Activated naive CD4-positive, alpha-beta T cell treated with Interleukin-2 at 50 U/mL for 16 hours (primary cell): ENCODE measurements at regions not wholly inside any gene's neighbourhood (a gene's known extent, or its start where the extent isn't known, plus 50 kb on each side); places are given as distances from the start of the nearest gene placed in this dataset.
"Not testable (repeated sequence)": the region's sequence is repeated elsewhere in the genome, so short reads cannot be mapped to it uniquely, and the experiment has no call there.

ENCODE experiments used
- DNase-seq: peaks from one replicate; pipeline ENCODE4 v3.0.0-alpha.2; 2020

DNA sequence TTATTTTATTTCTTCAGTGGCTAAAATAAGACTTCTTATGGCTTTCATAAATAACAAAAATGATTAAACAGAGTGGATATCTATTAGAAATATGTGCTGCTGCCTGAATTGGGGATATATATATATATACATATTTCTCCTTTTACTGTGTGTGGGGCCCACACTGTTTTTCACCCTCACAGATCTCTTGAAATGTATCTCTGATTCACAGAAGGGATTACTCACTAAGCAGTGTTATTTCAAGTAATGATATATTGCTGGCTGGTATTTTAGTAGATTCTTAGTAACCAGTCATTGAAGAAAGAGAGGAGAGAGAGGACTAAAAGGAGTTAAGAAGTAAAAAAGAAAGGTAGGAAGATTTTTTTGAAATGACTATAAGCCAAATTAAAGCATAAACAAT, 308.6 kb upstream of the NRP1 start:
- no peak for DNase-seq

DNA sequence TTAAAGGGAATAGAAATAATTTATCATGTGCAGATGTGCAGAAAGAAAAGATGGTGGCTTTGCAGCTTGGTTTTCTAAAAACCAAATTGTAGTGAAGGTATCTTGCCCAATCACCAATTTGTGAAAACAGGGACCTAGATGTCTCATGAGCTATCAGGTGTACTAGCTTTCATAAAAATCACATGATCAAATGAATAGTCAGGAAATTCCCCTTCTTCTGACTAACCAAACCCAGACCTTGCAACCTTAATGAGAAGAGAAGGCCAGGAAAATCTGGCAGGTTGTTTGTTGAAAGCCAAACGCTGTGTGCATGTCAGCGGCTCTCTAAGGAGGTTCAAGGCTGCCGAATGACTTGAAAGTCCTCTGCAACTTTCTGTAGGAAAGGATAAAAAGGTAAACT, 304.4 kb upstream of the NRP1 start:
- DNase-seq: no peak

DNA sequence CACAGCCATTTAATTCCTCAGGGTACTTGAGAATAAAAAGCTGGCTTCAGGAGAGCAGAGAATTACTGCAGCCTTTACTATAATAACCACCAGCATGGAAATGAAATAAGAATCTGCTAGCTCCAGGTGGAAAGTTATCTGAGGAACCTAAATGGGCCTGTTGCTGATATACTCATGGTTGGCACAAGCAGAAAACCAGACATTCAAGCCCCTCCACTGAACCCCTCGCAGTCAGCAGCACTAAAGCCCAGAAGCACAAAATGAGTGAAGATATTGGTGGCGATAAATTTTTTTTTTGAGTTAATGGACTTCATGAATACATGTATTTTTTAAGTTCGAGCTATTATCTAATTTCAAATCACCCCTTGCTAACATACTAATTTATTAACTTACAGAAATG, 303.9 kb upstream of the NRP1 start:
- DNase-seq: no peak

DNA sequence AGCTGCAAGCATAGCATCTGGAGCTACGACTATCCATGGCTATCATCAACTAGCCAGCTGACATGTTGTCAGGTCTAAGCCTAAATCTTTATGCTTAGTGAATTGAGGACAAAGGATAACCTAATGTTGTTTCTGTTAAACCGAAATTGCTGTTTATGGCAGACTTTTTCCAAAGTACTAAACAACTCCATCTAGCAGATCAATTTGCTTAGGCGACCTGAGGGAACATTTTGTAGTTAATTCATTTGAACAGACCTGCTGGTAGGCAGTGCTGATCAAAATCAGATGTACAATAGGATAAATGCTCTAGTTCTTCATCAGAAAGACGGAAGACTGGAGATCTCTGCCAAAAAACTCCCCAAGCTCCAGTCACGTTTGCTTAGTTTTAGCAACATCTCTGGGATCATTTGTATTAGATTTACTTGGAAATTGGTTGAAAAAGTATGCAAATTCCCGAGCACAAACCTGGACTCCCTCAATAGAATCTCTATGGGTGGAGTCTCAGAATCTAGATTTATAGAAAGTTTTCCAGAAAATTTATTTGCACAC, 301.6 kb upstream of the NRP1 start:
- no peak for DNase-seq

DNA sequence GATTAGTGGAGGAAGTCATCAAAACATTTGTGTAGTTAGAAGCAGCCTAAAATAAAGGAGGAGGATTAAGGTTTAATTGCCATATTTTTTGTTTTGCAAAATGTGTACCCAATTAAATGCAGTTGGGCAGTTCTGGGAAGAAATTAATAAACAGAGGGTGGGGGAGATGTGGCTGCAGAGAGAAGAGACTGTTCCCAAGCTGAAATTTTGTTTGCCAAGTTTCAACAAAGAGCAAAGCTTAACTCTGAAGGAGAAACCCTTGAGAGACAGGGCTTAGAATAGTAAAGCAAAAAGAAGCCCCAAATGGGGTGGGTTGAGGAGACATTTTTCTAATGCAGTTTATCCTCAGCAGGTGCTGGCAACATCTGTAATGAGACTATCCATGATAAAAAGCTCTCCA, 298.0 kb upstream of the NRP1 start:
- DNase-seq: no peak

DNA sequence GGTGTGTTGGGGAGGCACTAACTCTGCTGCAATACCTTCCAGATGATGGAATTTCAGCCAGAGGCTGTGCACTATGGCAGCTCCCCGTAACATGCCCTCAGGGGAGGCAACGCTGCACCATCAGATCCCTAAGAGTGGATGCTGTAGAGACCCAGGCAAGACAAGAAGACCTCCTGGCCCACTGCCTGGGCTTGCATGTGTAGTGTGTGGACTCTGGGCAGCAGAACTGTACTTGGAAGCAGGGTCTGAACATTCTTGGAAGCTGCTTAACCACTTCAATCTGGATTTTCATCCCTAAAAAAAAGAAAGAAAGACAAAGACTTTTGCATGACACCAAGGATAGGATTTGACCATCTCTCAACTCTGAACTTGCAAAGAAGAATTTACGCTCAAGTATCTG, 297.5 kb upstream of the NRP1 start:
- DNase-seq: no peak

DNA sequence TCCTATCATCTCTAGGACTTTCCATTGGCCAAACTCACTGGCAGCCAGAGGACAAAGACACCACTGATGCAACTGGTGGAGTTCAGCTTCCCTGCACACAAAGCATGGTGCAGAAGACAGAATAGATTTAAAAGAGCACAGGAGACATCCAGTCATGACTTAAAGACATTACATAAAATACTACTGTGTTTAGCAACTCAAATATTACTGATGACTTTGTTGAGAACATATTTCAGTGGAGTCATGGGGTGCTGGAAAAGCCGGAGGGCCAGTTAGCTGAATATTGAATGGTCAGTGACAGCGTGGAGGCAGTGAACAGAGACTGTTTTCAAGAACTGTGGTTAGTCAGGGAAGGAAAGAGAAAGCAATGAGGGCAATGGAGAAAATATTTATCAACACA, 296.3 kb upstream of the NRP1 start:
- no peak for DNase-seq

DNA sequence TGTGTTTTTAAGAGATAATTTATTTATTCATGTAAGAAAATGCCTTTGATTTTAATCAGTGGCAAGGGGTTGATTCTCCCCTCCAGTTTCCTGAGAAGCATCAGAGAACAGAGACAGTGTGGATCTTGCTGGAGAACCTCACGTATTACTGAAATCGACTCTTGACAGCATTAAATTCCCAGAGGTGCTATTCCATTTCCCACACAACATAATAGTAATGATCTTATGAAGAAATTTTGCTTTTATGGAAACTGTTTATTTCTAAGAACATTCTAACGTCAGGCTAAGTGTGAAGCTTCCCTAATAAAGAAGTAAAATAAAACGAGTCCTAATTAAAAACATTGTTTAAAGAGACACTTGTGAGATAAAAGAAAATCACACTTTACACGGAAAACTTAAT, 293.1 kb upstream of the NRP1 start:
- DNase-seq: no peak

DNA sequence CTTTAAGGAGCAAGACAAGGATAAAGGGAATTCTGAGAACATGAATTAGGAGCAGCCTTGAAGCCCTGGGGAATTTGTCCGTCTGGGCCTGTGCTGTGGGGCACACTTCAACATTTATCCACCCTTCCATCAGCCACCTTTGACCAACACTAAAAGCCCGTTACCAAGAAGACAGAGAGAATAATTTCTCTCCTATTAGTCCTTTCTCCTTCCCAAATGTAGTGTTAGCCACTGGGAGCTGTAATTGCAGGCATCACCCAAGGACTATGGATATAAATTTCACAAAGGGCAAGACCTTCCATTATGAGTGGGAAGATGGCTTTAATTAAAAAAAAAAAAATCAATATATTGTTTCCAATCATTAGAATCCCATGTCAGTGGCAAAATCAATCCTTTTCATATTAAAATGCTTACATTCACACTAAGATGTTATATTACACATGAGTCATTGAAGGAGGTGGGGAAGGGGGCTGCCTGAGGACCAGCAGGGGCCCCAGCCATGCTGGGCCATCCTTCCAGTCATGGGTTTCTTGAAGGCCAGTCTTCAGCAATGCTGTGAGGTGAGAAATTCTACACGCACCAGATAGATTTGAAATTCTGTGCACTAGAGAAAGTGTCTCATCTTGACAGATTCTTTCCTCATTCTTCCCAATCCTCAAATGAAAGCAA, 292.5 kb upstream of the NRP1 start:
- no peak for DNase-seq

DNA sequence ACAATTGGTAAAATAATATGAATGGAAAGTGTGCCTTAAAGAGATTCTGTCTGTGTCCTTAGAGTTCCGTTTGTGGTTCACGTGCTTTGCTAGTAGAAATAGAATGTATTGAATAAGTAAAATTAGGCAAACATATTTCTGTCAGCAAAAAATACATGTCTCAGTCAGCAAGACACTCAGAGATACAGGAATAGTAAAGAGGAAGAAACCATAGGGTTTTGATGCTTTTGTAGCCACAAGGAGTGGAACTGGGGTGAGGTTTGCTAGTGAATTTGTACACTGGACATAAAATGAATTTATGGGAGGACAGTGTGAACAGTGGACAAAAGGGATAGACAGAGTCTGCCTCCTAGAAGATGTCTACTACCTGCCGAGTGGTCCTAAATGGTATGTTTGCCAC, 289.2 kb upstream of the NRP1 start:
- DNase-seq: no peak

DNA sequence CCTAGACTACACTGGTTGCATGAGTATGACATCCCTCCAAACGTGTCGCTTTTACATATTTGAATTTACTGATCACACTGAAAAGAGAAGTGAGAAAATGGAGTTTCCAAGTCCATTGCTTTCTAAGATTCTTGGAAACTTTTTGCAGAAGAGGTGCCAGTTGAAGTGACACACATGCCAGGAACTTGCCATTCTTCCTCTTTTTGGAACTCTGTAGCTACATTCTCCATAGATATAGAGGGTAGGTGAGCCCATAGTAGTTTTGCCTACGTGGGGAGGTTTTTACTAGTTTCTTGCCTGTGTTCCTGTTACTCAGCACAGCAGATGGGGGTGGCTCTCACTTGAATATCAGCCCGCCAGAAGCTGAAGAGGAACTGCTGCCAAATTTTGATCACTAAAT, 286.6 kb upstream of the NRP1 start:
- DNase-seq: no peak

DNA sequence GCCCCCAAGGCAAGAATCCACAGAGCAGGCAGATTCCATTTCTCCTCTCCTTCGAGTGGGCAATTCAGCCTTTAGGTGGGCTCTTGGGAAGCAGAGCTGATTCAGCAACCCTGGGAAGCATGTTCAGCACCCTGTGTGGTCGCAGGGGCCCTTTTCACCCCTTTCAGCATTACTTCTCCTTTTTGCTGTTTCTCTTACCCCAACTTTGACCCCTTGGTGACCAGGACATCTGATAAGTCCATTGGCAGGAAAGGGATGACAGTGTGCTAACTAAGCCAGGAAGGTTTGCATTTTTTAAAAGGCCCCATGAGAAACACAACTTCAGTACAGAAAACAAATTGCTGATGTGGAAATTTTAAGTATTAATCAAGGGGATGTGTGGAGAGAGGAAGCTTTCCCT, 283.7 kb upstream of the NRP1 start:
- no peak for DNase-seq

DNA sequence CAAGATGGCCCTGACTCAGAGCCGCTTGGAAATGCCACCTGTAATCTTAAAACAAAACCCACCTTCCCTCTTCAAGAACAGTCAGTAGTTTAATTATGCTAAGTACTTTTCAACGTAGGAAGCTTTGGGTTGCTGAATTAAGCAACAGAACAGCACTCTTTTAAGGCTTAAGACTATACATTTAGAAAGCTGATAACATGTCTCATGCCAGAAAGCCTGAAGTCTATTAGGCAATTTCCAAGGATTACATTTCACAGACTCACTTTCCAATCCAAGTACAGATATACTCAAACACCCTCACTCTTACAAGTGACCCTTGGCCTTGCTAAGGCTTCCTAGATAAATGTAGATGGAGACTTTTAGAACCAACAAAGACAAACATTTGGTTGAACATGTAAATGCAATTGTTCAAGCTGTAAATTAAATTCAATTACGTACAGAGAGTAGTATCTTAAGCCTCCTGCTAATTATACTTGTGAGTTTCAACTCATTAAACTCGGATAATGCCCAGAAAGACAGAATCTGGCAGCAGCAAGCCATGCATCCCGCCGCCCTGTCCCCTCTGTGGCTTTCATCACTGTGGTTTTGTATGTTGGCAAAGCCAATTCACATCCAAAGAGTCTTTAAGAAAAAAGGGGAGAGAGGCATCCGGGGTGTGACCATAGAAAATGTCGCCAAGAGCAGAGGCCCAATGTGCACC, 283.1 kb upstream of the NRP1 start:
- no peak for DNase-seq

DNA sequence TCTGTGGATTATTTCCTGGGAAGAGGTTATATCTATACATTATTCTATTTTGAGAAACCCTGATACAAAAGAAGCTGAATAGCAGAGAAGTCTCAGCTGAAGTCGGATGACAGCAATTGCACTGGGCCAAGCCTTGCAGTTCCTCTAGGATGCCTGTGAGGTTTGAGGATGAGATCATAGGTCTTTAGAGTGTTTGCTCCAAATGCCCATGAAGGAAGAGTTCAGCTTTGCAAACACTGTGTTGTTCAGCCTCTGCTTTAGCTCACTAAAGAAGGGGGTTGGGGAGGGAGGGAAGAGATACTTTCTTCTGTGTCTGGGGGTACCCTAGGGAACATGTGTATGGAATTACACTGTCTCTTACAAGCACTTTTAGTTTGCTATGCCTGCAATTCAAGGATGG, 282.5 kb upstream of the NRP1 start:
- DNase-seq: no peak

DNA sequence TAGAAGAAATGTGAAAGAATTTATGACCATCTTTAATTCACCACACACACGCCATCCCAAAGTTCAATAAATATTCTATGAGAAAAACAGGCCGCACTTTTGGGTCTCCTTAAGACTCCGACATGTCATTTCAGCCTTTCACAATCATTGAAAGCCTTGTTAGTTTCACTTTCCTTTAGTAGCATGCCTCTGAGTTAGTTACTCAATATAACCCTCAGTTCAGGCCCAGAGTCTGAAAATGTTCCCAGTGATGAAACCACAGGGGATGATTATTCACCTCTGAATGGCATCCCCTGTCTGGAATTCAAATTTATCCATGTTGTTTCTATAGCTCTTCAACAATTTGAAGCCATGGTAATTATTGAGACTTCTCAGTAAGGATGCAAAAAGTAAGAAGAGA, 278.1 kb upstream of the NRP1 start:
- no peak for DNase-seq

DNA sequence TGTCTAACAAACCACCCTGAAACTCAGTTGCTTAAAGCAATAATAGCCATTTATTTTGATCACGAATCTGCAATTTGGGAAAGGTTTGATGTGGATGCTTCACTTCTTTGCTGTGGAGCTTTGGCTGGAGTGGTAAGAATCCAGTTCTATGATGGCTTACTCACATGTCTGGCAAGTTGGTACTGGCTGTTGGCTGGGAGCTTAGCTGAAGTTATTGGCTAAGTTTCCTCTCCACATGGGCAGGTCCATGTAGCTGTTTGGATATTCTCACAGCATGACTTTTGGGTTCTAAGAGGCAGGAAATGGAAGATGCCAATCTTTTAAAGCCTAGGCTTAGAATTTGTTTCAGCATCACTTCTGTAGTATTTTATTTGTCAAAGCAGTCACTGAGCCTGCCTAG, 277.6 kb upstream of the NRP1 start:
- DNase-seq: no peak

DNA sequence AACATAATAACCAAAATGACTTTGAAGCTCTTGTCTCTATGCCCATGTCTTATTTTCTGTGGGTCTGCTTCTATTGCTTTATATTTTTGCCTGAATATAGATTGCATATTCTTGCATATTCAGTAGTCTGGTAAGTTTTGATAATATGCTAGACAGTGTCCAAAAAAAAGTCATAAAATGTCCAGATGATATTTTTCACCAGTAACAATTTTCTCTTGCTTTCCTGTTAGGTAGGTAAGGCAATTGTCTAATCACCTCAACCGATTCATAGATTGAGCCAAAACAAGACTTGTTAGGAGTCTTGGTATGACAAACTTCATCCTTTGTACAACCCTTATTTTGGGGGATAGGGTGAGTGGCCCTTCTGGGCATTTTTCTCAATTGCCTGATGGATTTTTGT, 277.0 kb upstream of the NRP1 start:
- no peak for DNase-seq

DNA sequence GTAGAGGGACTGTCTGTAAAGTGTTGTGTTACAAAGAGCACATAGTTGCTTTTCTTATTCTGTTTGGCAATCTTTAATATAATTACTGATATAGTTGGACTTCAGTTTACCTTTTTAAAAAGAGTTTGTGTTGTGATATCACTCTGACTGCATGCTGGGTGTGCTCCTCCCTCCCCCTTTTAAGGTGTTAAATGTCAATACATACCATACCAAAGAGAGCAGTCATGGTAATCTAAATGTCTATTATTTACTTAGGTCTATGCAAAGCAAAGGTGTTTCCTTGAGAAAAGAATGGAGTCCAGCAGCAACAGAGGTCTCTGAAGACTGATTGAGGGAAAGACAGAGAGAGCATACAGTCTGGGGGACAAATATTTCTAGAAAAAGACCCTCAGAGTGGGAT, 275.1 kb upstream of the NRP1 start:
- DNase-seq: no peak

DNA sequence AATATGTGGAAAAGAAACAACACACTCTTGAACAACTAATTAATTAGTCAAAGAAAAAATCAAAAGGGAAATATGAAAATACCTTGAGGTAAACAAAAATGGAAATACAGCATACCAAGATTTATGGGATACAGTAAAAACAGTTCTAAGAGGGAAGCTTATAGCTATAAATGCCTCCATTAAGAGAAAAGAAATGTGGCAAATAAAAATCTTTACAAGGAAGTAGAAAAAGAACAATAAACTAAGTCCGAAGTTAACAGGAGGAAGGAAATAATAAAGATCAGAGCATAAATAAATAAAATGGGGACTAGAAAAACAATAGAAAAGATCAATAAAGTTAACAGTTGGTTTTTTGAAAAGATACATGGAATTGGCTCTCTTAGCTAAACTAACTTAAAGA, 267.8 kb upstream of the NRP1 start:
- no peak for DNase-seq

DNA sequence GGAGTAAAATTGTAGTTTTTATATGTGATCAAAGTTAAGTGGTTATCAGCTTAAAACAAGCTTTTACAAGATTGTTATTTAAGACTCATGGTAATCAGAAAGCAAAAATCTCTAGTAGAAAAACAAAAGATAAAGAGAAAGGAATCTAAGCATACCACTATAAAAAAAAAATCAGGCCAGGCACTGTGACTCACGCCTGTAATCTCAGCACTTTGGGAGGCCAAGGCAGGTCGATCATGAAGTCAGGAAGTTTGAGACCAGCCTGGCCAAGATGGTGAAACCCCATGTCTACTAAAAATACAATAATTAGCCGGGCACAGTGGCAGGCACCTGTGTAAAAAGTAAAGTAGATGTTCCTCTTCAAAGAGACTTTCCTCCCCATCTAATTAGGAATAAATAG, 265.9 kb upstream of the NRP1 start:
- no peak for DNase-seq

DNA sequence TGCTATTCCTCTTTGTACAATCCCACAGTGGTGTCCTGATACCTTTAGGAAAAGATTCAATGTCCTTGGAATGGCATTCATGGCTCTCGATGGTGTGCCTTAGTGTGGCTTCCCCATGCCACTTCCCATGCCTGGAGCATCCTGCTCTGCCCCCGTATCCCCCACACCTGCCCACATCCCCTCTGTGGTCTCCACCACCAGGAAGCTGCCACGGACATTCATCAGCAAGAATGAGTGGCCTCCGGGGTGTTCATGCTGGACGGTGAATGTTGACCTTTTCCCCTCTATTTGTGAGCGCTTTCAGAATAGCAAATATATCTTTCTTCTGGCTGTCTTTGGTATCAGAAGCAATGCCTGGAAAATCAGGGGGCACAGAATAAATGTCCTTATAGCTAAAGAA, 262.0 kb upstream of the NRP1 start:
- DNase-seq: no peak

DNA sequence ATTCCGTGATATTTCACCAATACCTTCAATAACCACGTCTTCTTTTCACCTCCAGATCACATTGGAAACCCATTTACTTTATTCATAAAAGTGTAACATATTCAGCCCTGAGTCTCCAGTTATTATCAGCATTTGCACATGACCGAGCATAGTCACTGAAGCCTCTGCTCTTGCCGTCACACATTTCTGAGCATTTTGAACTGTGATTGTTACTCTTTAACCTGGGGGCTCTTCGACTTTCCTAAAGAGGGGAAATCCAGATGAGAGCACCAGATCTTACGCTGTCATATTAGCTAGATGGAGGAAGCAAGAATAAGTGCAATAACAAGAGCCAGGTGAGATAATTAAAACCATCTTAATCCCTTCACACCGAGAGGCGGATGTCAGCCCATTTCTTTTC, 260.0 kb upstream of the NRP1 start:
- DNase-seq: no peak

DNA sequence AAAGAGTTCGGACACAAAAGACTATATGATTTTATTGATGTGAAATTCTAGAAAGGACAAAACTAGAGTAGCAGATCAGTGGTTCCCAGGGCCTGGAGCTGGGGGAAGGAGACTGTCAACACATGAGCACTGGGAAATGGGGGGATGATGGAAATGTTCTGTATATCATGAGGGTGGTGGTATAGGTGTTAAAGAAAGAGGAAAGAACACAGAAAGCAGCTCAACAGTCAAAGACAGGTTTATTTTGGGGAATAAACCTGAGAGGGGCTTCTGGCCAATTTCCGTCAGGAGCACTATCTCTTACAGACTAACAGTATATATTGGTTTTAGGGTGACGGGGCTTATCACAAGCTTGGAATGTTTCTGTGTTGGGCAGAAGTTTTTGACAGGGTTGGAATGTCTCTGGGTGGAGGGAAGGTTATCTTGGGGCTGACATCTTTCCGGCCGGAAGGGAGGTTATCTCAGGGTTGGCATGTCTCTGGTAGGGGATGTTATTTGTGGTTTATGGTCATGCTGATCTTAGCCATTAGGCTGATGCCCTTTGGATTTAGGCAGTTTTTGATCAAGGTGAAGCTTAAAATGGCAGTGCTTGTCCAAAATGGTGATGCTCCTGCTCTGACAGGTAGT, 254.6 kb upstream of the NRP1 start:
- DNase-seq: no peak

DNA sequence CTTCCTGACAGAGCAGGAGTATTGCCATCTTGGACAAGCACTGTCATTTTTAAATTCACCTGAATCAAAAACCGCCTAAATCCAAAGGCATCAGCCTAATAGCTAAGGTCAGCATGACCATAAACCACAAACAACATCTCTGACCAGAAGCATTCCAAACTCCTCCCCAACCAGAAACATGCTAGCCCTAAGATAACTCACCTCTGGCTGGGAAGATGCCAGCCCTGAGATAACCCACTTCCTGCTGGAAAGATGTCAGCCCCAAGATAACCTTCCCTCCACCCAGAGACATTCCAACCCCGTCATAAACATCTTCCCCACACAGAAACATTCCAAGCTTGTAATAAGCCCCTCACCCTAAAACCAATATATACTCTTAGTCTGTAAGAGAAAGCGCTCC, 250.1 kb upstream of the NRP1 start:
- not testable (repeated sequence) for DNase-seq

DNA sequence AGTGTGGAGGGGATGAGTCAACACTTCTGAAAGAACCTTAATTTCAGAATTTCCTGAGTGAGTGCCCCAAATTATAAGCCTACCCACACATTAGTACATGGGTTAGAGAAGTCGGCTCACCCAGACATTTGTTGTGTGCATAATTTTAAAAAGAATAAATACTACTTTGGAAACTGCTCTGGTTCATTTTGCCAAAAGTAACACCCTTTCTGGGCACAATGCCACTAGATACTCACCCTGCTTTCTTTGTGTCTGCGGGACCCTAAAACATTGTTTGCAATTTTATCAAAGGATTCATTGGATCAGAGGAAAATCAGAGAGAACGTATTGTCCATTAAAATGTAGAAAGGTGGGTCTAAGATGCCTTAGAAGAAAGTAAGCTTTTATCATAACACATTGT, 245.5 kb upstream of the NRP1 start:
- no peak for DNase-seq
